Choroid plexus epithelial cell (primary cell): ENCODE measurements at regions not wholly inside any gene's neighbourhood (a gene's known extent, or its start where the extent isn't known, plus 50 kb on each side); places are given as distances from the start of the nearest gene placed in this dataset.

ENCODE experiments used
- DNase-seq: peaks from one replicate; pipeline ENCODE4 v3.0.0-alpha.2; 2010; ENCODE audit warnings: low read depth
- H3K4me3 ChIP-seq: 2 replicates; pipeline ENCODE4 v1.5.1; 2011; ENCODE audit warnings: low read depth, mild to moderate bottlenecking, control low read depth, low read length, moderate library complexity
- CTCF ChIP-seq: conservative IDR thresholded peaks from 2 replicates; pipeline ENCODE4 v1.5.1; 2011; ENCODE audit warnings: low read depth, mild to moderate bottlenecking, control low read depth, inconsistent platforms, low read length, moderate library complexity

- H3K4me3 ChIP-seq, result no peak overlapping the region
- no peak for DNase-seq
- no peak for TF ChIP-seq CTCF
Observed at GRCh38 chr17:45688353-45688752, 95.8 kb upstream of the CRHR1 start.

GRCh38 chr17:45688820-45689219 is 95.3 kb upstream of the CRHR1 start:
- no peak for TF ChIP-seq CTCF
- H3K4me3 ChIP-seq, result no peak overlapping the region
- no peak for DNase-seq

- no peak overlapping the region for H3K4me3 ChIP-seq
- TF ChIP-seq CTCF, result no peak
- no peak for DNase-seq
Observed at GRCh38 chr17:45689451-45689850, 94.7 kb upstream of the CRHR1 start.

GRCh38 chr17:45690625-45691275 is 93.4 kb upstream of the CRHR1 start:
- DNase-seq, result no peak
- no peak overlapping the region for H3K4me3 ChIP-seq
- no peak for TF ChIP-seq CTCF

- H3K4me3 ChIP-seq, result no peak overlapping the region
- TF ChIP-seq CTCF, result no peak
- DNase-seq, result no peak
Observed at GRCh38 chr17:45692661-45693060, 91.5 kb upstream of the CRHR1 start.

- no peak for TF ChIP-seq CTCF
- no peak overlapping the region for H3K4me3 ChIP-seq
- DNase-seq, result no peak
Observed at GRCh38 chr17:45693792-45694191, 90.3 kb upstream of the CRHR1 start.

GRCh38 chr17:45696442-45696841 is 87.7 kb upstream of the CRHR1 start:
- no peak for TF ChIP-seq CTCF
- no peak for DNase-seq
- no peak overlapping the region for H3K4me3 ChIP-seq
